Stomach smooth muscle (tissue), 2 donors: ENCODE measurements at regions not wholly inside any gene's neighbourhood (a gene's known extent, or its start where the extent isn't known, plus 50 kb on each side); places are given as distances from the start of the nearest gene placed in this dataset.

Experiments
- H3K27ac ChIP-seq: one replicate; pipeline ENCODE4 v1.7.0; 2013; ENCODE audit warnings: mild to moderate bottlenecking, low read length, inconsistent platforms
- H3K27me3 ChIP-seq, 2 donors: one replicate each; pipeline ENCODE4 v1.7.0; 2013; ENCODE audit warnings: low read length in 2 of 2; ENCODE audit not compliant: insufficient read depth in 2 of 2, control insufficient read depth in 1 of 2
- H3K36me3 ChIP-seq, 2 donors: one replicate each; pipeline ENCODE4 v1.7.0; 2013; ENCODE audit warnings: low read length in 2 of 2; ENCODE audit not compliant: control insufficient read depth in 2 of 2, insufficient read depth in 2 of 2
- H3K4me1 ChIP-seq: one replicate; pipeline ENCODE4 v1.7.0; 2013; ENCODE audit warnings: low read length; ENCODE audit not compliant: control insufficient read depth, insufficient read depth
- H3K4me3 ChIP-seq, 2 donors: one replicate each; pipeline ENCODE4 v1.7.0; 2013; ENCODE audit warnings: low read length in 2 of 2
- H3K9ac ChIP-seq, 2 donors: one replicate each; pipeline ENCODE4 v1.7.0; 2013; ENCODE audit warnings: low read length in 2 of 2, mild to moderate bottlenecking in 1 of 2
- H3K9me3 ChIP-seq, 2 donors: one replicate each; pipeline ENCODE4 v1.7.0; 2013; ENCODE audit warnings: low read length in 2 of 2; ENCODE audit not compliant: control insufficient read depth in 2 of 2
- donor health status: healthy.
- donor health status: Pancreatic carcinoma.

DNA sequence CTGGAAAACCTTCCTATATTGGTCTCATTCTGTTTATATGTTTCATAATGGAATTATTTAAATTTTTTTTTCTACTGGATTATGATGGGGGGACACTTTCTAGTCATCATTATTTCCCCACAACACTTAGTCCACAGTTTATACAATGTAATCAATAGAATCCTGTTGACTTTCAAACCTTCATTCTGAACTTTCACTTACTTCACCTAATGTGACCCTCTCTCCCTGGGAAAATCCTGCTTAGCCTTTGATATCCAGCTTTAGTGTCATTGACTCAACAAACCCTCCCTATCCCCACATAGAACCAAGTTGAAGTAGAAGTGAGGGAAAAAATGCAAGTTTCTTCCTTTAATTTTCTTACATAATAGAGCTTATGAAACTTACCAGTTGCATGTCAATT, 666.0 kb downstream of the MECOM start:
- no peak overlapping the region for H3K9ac ChIP-seq
- no peak overlapping the region for H3K4me3 ChIP-seq
- H3K36me3 ChIP-seq: no peaks in the 10 kb centered on the region
- H3K27ac ChIP-seq: no peak overlapping the region
- no peaks in the 10 kb centered on the region for H3K9me3 ChIP-seq
- H3K4me1 ChIP-seq: no peaks in the 10 kb centered on the region
- no peaks in the 10 kb centered on the region for H3K27me3 ChIP-seq

DNA sequence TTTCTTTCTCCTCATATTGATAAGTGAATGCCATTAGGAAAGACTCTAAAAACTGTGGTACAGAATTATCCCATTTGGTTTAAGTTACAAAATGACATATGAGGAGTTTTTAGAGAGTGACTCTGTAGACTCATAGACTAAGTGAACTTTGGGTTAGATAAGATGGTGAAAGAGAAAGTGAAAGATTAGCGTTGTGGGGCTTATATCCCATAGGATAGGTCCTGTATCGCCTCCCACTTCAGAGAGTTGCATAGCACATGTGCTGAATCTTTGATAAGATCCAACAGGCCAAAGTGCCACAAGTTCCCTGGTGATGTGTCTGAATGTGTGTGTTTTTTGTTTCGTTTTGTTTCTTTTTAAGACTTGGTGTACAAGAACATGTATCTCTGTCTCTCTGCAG, 666.9 kb downstream of the MECOM start:
- no peak overlapping the region for H3K27ac ChIP-seq
- H3K9ac ChIP-seq: no peak overlapping the region
- no peaks in the 10 kb centered on the region for H3K27me3 ChIP-seq
- no peaks in the 10 kb centered on the region for H3K4me1 ChIP-seq
- no peaks in the 10 kb centered on the region for H3K9me3 ChIP-seq
- no peak overlapping the region for H3K4me3 ChIP-seq
- no peaks in the 10 kb centered on the region for H3K36me3 ChIP-seq

DNA sequence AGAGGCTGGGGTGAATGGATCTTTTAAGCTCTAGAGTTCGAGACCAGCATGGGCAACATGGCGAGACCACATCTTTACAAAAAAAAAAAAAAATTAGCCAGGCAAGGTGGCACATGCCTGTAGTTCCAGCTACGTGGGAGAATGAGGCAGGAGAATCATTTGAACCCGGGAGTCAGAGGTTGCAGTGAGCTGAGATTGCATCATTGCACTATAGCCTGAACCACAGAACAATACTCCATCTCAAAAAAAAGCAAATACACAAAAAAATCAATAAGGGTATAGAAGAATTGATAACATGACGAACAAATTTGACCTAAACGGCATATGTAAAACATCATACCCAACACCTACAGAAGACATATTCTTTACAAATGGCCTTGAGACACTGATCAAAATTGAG, 668.4 kb downstream of the MECOM start:
- H3K27me3 ChIP-seq: no peaks in the 10 kb centered on the region
- no peaks in the 10 kb centered on the region for H3K4me1 ChIP-seq
- H3K36me3 ChIP-seq: no peaks in the 10 kb centered on the region
- H3K27ac ChIP-seq: no peak overlapping the region
- no peaks in the 10 kb centered on the region for H3K9me3 ChIP-seq
- H3K4me3 ChIP-seq: no peak overlapping the region
- H3K9ac ChIP-seq: no peak overlapping the region

DNA sequence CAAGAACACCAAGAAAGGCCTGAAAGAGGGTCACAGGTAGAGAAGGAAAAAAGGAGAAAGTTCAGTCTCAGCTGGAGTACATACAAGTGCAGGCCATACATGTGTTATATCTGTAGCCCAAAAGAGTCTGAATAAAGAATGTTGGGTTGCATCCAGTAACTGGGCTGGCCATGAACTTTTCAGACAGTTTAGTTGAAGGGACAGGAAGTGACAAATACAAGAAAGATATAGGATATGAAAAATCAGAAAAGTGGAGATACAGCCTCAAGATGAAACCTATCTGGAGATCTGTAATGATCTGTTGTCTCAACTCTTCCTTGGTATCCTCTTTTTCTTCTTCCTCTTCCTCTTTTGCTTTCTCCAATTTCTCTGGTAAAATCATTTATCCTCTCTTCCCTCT, 671.7 kb downstream of the MECOM start:
- H3K9me3 ChIP-seq: no peaks in the 10 kb centered on the region
- no peak overlapping the region for H3K27ac ChIP-seq
- H3K36me3 ChIP-seq: no peaks in the 10 kb centered on the region
- no peak overlapping the region for H3K9ac ChIP-seq
- H3K4me1 ChIP-seq: no peaks in the 10 kb centered on the region
- H3K4me3 ChIP-seq: no peak overlapping the region
- H3K27me3 ChIP-seq: no peaks in the 10 kb centered on the region

DNA sequence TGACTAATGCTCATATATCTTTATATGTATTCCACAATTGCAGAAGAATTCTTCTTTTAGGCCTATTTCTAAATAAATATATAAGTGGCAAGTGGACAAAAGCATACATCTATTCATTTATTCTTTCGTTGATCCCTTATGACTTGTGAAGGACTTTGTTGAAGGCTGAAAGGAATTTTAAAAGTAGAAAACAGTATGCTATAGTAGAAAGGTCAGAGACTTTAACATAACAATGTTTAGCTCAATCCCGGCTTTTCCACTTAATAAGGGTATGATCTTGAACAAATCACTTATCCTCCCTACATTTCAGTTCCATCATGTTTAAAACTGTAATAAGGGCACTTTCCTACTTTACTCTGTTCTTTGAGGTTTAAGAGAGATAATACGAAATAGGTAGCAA, 672.9 kb downstream of the MECOM start:
- Histone ChIP-seq H3K4me3 (no peak overlapping the region), H3K9ac (no peak overlapping the region), H3K27ac (no peak overlapping the region), H3K4me1 (no peaks in the 10 kb centered on the region), H3K9me3 (no peaks in the 10 kb centered on the region), H3K27me3 (no peaks in the 10 kb centered on the region), H3K36me3 (no peaks in the 10 kb centered on the region)

DNA sequence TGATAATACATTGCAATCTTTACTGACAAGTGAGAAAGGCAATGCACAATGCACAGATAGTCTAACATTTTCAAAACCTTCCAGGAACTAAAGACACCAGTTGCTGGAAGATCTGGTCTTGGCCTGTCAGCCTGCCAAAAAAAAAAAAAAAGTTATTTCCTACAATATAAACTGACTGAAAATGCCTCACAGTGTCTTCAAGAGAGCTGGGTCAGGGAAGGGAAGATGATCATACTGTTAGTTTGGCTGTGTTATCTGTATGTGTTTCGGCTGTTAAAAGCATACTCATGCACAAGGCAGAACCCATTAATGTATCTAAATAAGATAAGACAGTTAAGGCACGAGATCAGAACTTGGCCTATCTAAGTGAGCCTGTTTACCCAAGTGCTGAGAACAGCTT, 673.4 kb downstream of the MECOM start:
- Histone ChIP-seq H3K4me3 (no peak overlapping the region), H3K27me3 (no peaks in the 10 kb centered on the region), H3K9ac (no peak overlapping the region), H3K27ac (no peak overlapping the region), H3K36me3 (no peaks in the 10 kb centered on the region), H3K9me3 (no peaks in the 10 kb centered on the region), H3K4me1 (no peaks in the 10 kb centered on the region)

DNA sequence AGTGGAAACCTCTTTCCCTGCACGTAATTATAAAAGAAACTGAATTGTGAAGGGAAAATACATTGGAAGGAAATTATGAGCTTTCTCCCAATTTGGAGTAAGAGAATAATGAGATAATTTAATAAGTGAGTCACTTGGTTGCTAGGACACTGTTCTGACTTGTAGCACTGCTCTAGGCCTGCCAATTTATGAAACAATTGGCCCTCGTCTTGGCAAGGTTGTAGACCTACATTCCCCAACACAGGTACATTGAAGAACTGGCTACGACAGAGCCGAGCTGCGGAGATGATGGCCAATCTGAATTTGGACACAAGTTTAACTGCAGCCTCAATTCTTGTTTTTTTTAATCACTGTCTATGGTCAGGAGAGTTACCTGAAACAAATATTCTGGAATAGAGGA, 674.1 kb downstream of the MECOM start:
- Histone ChIP-seq H3K36me3 (no peaks in the 10 kb centered on the region), H3K4me1 (no peaks in the 10 kb centered on the region), H3K9ac (no peak overlapping the region), H3K4me3 (no peak overlapping the region), H3K9me3 (no peaks in the 10 kb centered on the region), H3K27ac (no peak overlapping the region), H3K27me3 (no peaks in the 10 kb centered on the region)

DNA sequence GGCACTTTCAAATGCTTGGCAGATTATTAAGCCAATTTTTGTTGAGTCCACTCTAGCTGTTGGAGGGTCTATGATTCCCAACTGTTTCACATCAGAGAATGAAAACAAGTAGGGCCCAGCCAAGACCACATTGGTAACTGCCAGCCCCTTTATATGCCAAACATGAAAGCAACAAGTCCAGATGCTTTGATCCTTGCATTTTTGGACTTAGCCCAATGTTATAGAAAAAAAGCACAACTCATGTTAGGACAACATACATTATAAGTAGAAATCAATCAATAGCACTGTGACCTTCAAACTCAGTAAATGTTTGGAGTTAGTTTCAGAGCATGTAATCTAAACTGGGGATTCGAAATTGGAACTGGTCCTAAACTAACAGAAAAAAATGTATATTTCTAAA, 674.7 kb downstream of the MECOM start:
- Histone ChIP-seq H3K27me3 (no peaks in the 10 kb centered on the region), H3K4me1 (no peaks in the 10 kb centered on the region), H3K27ac (no peak overlapping the region), H3K4me3 (no peak overlapping the region), H3K9me3 (no peaks in the 10 kb centered on the region), H3K9ac (no peak overlapping the region), H3K36me3 (no peaks in the 10 kb centered on the region)

DNA sequence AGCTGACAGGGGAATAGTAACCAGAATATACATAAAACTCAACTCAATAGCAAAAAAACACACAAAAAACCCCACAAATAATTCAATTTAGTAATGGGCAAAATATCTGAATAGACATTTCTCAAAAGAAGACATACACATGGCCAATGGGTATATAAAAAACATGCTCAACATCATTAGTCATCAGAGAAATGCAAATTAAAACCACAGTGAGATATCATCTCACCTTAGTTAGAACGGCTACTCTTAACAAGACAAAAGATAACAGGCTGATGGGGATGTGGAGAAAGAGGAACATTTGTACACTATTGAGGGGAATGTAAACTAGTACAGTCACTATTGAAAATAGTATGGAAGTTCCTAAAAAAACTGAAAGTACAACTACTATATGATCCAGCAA, 678.6 kb downstream of the MECOM start:
- Histone ChIP-seq H3K4me1 (no peaks in the 10 kb centered on the region), H3K27me3 (no peaks in the 10 kb centered on the region), H3K9ac (no peak overlapping the region), H3K4me3 (no peak overlapping the region), H3K36me3 (no peaks in the 10 kb centered on the region), H3K9me3 (no peaks in the 10 kb centered on the region), H3K27ac (no peak overlapping the region)

DNA sequence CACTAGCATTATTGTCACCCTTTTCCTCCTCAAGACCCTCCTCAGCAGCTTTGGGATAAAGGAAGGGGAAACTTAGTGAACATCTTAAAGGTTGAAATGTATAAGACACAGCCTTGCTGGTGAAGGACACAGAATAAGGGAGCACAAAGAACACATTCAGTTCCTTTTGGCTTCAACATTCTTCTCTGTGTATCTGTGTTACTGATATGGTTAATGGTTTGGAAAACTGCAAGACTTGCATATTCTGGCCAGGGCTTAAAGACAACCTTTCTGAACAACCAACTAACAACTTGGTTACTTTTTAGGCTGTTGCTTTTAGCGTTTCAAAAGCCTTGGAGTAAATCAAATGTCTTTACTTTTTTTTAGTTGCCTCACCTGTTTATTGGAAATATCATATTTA, 680.5 kb downstream of the MECOM start:
- Histone ChIP-seq H3K9ac (no peak overlapping the region), H3K36me3 (no peaks in the 10 kb centered on the region), H3K27me3 (no peaks in the 10 kb centered on the region), H3K9me3 (no peaks in the 10 kb centered on the region), H3K4me3 (no peak overlapping the region), H3K4me1 (no peaks in the 10 kb centered on the region), H3K27ac (no peak overlapping the region)

DNA sequence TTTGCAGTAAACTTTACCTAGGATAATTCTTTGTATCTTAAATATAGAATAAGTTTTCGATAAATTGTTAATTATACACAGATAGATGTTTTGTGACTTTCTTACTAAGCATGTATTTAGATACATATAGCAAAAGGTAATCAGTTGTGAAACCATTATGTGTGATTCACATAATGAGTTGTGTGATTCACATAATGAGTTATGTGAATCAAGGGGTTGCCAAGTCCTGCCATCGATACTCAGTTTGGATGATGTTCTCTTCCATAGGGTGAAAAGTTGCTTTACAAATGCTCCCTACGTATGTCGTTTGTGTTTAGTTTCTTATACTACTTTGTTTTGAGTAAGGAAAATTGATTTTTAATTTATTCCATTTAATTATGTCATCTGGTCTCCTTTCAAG, 682.1 kb downstream of the MECOM start:
- Histone ChIP-seq H3K36me3 (no peaks in the 10 kb centered on the region), H3K27me3 (no peaks in the 10 kb centered on the region), H3K27ac (no peak overlapping the region), H3K4me3 (no peak overlapping the region), H3K9me3 (no peaks in the 10 kb centered on the region), H3K9ac (no peak overlapping the region), H3K4me1 (peaks cover 4% of the 10 kb centered on the region)
